Lower leg skin (tissue), 3 donors: ENCODE measurements at regions not wholly inside any gene's neighbourhood (a gene's known extent, or its start where the extent isn't known, plus 50 kb on each side); places are given as distances from the start of the nearest gene placed in this dataset.

ENCODE experiments used
- CTCF ChIP-seq, 3 donors: fragments of 450-650 bp; IDR thresholded peaks; one replicate each; pipeline ENCODE4 v1.5.1; 2016; ENCODE audit warnings: antibody characterized with exemption in 3 of 3, mild to moderate bottlenecking in 3 of 3, moderate library complexity in 2 of 3
- POLR2A ChIP-seq, 2 donors: fragments of 450-650 bp; IDR thresholded peaks; one replicate each; pipeline ENCODE4 v1.6.1; 2016 to 2017; ENCODE audit warnings: antibody characterized with exemption in 2 of 2, mild to moderate bottlenecking in 1 of 2, moderate library complexity in 1 of 2

DNA sequence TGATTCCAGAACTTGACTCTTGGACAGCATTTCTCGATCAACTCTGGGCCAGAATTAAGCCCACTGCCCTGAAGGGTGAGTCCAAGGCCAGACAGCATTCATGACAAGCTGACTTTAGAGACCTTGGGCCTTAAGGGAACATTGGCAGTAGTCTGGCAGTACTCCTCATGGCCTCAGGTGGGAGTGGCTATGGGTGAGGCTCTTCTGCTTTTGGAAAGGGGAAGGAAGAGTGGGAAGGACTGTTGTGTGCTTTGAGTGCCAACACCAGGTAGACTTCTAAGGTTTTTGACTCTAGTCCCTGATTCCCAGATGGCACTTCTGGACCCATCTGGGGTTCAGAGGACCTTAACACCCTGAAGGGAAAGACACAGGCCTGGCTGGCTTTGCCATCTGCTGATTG lies 530.4 kb downstream of the ACTL7B start:
- TF ChIP-seq POLR2A (IDR thresholded peaks at IDR 0.05) (no peak), CTCF (IDR thresholded peaks at IDR 0.05) (no peak)
